K562 (cell line): ENCODE measurements at regions not wholly inside any gene's neighbourhood (a gene's known extent, or its start where the extent isn't known, plus 50 kb on each side); places are given as distances from the start of the nearest gene placed in this dataset.

Source experiments
- EHMT2 ChIP-seq: fragments of 450-650 bp; IDR thresholded peaks from 2 replicates; pipeline ENCODE4 v1.6.1; 2018; ENCODE audit warnings: antibody characterized with exemption
- ESRRA ChIP-seq: fragments of 450-650 bp; IDR thresholded peaks from 2 replicates; pipeline ENCODE4 v1.6.1; 2014; ENCODE audit warnings: low read depth, mild to moderate bottlenecking, moderate library complexity, borderline replicate concordance
- FOXA3 ChIP-seq, 2 experiments: fragments of 450-650 bp in 1 of 2; sonication (generic) in 1 of 2; formaldehyde crosslinking; IDR thresholded peaks in 1 of 2; conservative IDR thresholded peaks in 1 of 2; 2 replicates each; pipeline versions ENCODE4 v1.4.0 to v1.8.0; 2020 to 2022; ENCODE audit warnings: mild to moderate bottlenecking in 2 of 2, missing genetic modification reagents in 1 of 2
- KLF10 ChIP-seq: fragments of 250-450 bp; sonication (Bioruptor Pico); IDR thresholded peaks from 2 replicates; pipeline ENCODE4 v1.6.1; 2021; ENCODE audit warnings: matching md5 sums
- MLLT1 ChIP-seq, 2 experiments: fragments of 450-650 bp; IDR thresholded peaks; 2 replicates each; pipeline ENCODE4 v1.6.1; 2016
- REST ChIP-seq, 2 experiments: fragments of 450-650 bp; formaldehyde crosslinking in 1 of 2; IDR thresholded peaks; 2 replicates each; pipeline versions ENCODE4 v1.4.0 to v1.6.1; 2014 to 2020; ENCODE audit warnings: mild to moderate bottlenecking in 2 of 2, borderline replicate concordance in 1 of 2, low read depth in 1 of 2
- SMAD4 ChIP-seq: fragments of 250-450 bp; sonication (Bioruptor Pico); conservative IDR thresholded peaks from 2 replicates; pipeline ENCODE4 v1.8.0; 2021; ENCODE audit warnings: inconsistent platforms, mild to moderate bottlenecking, moderate library complexity
- ZFX ChIP-seq: sonication (generic); formaldehyde crosslinking; IDR thresholded peaks from 2 replicates; pipeline ENCODE4 v1.8.0; 2022; ENCODE audit warnings: mild to moderate bottlenecking, missing genetic modification reagents, moderate library complexity
- ZNF146 ChIP-seq: IDR thresholded peaks from one replicate; pipeline ENCODE4 v1.6.1; 2018; ENCODE audit warnings: missing compliant biosample characterization; ENCODE audit not compliant: unreplicated experiment
- ZNF184 ChIP-seq: sonication (generic); formaldehyde crosslinking; IDR thresholded peaks from 2 replicates; pipeline ENCODE4 v1.5.0; 2020; ENCODE audit warnings: missing genetic modification reagents
- ZNF668 ChIP-seq: fragments of 250-450 bp; sonication (Bioruptor Pico); IDR thresholded peaks from 2 replicates; pipeline ENCODE4 v1.8.0; 2022; ENCODE audit warnings: mild to moderate bottlenecking, inconsistent platforms
- TF ChIP-seq, protein P1 (sequence below): sonication (generic); formaldehyde crosslinking; IDR thresholded peaks from 2 replicates; pipeline ENCODE4 v1.8.1; 2023; ENCODE audit warnings: mild to moderate bottlenecking, missing genetic modification reagents

GRCh38 chr6:131387562-131388447, 185.2 kb upstream of the ARG1 start (continued):
- no peak for TF ChIP-seq REST (IDR thresholded peaks at IDR 0.05; ENCODE audit: borderline replicate concordance)
- no peak for TF ChIP-seq REST (CRISPR knock-in tag; IDR thresholded peaks at IDR 0.05; ENCODE audit: low read depth)
- TF ChIP-seq ZNF668 (CRISPR knock-in tag): no peak
- TF ChIP-seq KLF10 (CRISPR knock-in tag): no peak
- TF ChIP-seq SMAD4 (CRISPR knock-in tag): no peak
- no peak for TF ChIP-seq ESRRA
- no peak for TF ChIP-seq ZNF146 (CRISPR knock-in tag)
- TF ChIP-seq, protein P1, sequence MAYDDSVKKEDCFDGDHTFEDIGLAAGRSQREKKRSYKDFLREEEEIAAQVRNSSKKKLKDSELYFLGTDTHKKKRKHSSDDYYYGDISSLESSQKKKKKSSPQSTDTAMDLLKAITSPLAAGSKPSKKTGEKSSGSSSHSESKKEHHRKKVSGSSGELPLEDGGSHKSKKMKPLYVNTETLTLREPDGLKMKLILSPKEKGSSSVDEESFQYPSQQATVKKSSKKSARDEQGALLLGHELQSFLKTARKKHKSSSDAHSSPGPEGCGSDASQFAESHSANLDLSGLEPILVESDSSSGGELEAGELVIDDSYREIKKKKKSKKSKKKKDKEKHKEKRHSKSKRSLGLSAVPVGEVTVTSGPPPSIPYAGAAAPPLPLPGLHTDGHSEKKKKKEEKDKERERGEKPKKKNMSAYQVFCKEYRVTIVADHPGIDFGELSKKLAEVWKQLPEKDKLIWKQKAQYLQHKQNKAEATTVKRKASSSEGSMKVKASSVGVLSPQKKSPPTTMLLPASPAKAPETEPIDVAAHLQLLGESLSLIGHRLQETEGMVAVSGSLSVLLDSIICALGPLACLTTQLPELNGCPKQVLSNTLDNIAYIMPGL: no peak
- TF ChIP-seq EHMT2: no peak
- no peak for TF ChIP-seq MLLT1 (IDR thresholded peaks at IDR 0.05)
- TF ChIP-seq FOXA3 (CRISPR knock-in tag; conservative IDR thresholded peaks at IDR 0.05 in 1 of 2, IDR thresholded peaks at IDR 0.05 in 1 of 2): no peak
- TF ChIP-seq ZNF184 (CRISPR knock-in tag): no peak
- no peak for TF ChIP-seq ZFX (CRISPR knock-in tag)
